Aorta (tissue), 5 donors: ENCODE measurements at regions not wholly inside any gene's neighbourhood (a gene's known extent, or its start where the extent isn't known, plus 50 kb on each side); places are given as distances from the start of the nearest gene placed in this dataset.
"Not testable (repeated sequence)": the region's sequence is repeated elsewhere in the genome, so short reads cannot be mapped to it uniquely, and the experiment has no call there.

ENCODE experiments used
- ATAC-seq: fragments of 200-7000 bp; cut with Tn5 transposase; one replicate; pipeline ENCODE4 v1.9.1; 2022; ENCODE audit warnings: moderate library complexity; ENCODE audit not compliant: low FRiP score
- DNase-seq, 2 donors: peaks; one replicate each; pipeline ENCODE4 v3.0.0-alpha.2; 2020
- H3K27ac ChIP-seq, 2 donors: one replicate each; pipeline ENCODE4 v1.5.1; 2013; ENCODE audit warnings: low read length in 2 of 2, mild to moderate bottlenecking in 2 of 2, moderate library complexity in 2 of 2, control low read depth in 1 of 2, inconsistent platforms in 1 of 2, low read depth in 1 of 2
- H3K27me3 ChIP-seq, 2 donors: one replicate each; pipeline ENCODE4 v1.6.1; 2013; ENCODE audit warnings: control low read depth in 1 of 2, low read length in 1 of 2, mild to moderate bottlenecking in 1 of 2, moderate library complexity in 1 of 2; ENCODE audit not compliant: insufficient read depth in 2 of 2, control insufficient read depth in 1 of 2
- H3K36me3 ChIP-seq, 2 donors: one replicate each; pipeline ENCODE4 v1.6.1; 2013; ENCODE audit warnings: control low read depth in 1 of 2, low read length in 1 of 2, mild to moderate bottlenecking in 1 of 2; ENCODE audit not compliant: insufficient read depth in 2 of 2, control insufficient read depth in 1 of 2
- H3K4me1 ChIP-seq, 2 donors: one replicate each; pipeline ENCODE4 v1.6.1; 2013; ENCODE audit warnings: low read length in 2 of 2, control low read depth in 1 of 2, mild to moderate bottlenecking in 1 of 2, moderate library complexity in 1 of 2; ENCODE audit not compliant: insufficient read depth in 2 of 2, control insufficient read depth in 1 of 2
- H3K4me3 ChIP-seq, 2 donors: one replicate each; pipeline ENCODE4 v1.5.1; 2013; ENCODE audit warnings: low read length in 2 of 2, control low read depth in 1 of 2, mild to moderate bottlenecking in 1 of 2
- H3K9me3 ChIP-seq: one replicate; pipeline ENCODE4 v1.6.1; 2013; ENCODE audit warnings: mild to moderate bottlenecking, low read length; ENCODE audit not compliant: control insufficient read depth
- WGBS, 2 donors: extraction: QIAGEN DNeasy Blood & Tissue Kit; methylation state at CpG; one replicate each; pipeline ENCODE4 v1.1.7; 2013; 5-methylcytosine and 5-hydroxymethylcytosine counted together
- intact Hi-C, 2 donors: fragments of 100-400 bp; cut with DNase I; formaldehyde crosslinking; loops; one replicate each; pipeline versions ENCODE4 v1.14.2 to v1.15.0; 2022
- donor health status: healthy with polysubstance abuse.
- donor health status: Bipolar disorder and iron deficiency.
- donor health status: DM: no; HTN: no; CAD: no.
- donor health status: DM: no; HTN: no; CAD: no.
- donor health status: DM: yes; HTN: yes; CAD: no.

GRCh38 chr20:56702931-56703840, 74.1 kb downstream of the TFAP2C start:
- intact Hi-C loops = no loop called here
- DNase-seq = no peak
- no peak overlapping the region for H3K4me3 ChIP-seq
- no peak overlapping the region for H3K27ac ChIP-seq
- H3K4me1 ChIP-seq = no peaks in the 10 kb centered on the region
- H3K9me3 ChIP-seq = no peaks in the 10 kb centered on the region
- 81 to 85% methylated on average over 21 of the region's 21 CpGs for WGBS, 2 donors
- no peaks in the 10 kb centered on the region for H3K27me3 ChIP-seq
- no peak for ATAC-seq
- no peaks in the 10 kb centered on the region for H3K36me3 ChIP-seq

GRCh38 chr20:56706867-56707360, 77.8 kb downstream of the TFAP2C start:
- Histone ChIP-seq H3K4me1 (no peaks in the 10 kb centered on the region), H3K36me3 (no peaks in the 10 kb centered on the region), H3K4me3 (no peak overlapping the region), H3K9me3 (no peaks in the 10 kb centered on the region), H3K27me3 (no peaks in the 10 kb centered on the region), H3K27ac (no peak overlapping the region)
- intact Hi-C loops = no loop called here
- WGBS, 2 donors = 66 to 73% methylated on average over 6 of the region's 6 CpGs
- no peak for DNase-seq
- no peak for ATAC-seq

GRCh38 chr20:56708991-56709390, 79.9 kb downstream of the TFAP2C start:
- ATAC-seq = no peak
- intact Hi-C loops = no loop called here
- no peaks in the 10 kb centered on the region for H3K36me3 ChIP-seq
- no peaks in the 10 kb centered on the region for H3K27me3 ChIP-seq
- 31 to 46% methylated on average over 14 of the region's 14 CpGs for WGBS, 2 donors
- H3K9me3 ChIP-seq = peaks cover 1% of the 10 kb centered on the region
- no peak overlapping the region for H3K4me3 ChIP-seq
- no peaks in the 10 kb centered on the region for H3K4me1 ChIP-seq
- DNase-seq = no peak
- H3K27ac ChIP-seq = no peak overlapping the region

- H3K9me3 ChIP-seq = peaks cover 1% of the 10 kb centered on the region
- no peaks in the 10 kb centered on the region for H3K27me3 ChIP-seq
- H3K36me3 ChIP-seq = no peaks in the 10 kb centered on the region
- no peak overlapping the region for H3K27ac ChIP-seq
- no peak for ATAC-seq
- intact Hi-C loops = no loop called here
- WGBS, 2 donors = 90 to 91% methylated on average over 11 of the region's 11 CpGs
- no peak for DNase-seq
- H3K4me3 ChIP-seq = no peak overlapping the region
- no peaks in the 10 kb centered on the region for H3K4me1 ChIP-seq
These were observed 81.0 kb downstream of the TFAP2C start for GRCh38 chr20:56710125-56710524.

GRCh38 chr20:56710577-56710976, 81.5 kb downstream of the TFAP2C start:
- H3K4me1 ChIP-seq, H3K4me3 ChIP-seq, intact Hi-C loops, H3K9me3 ChIP-seq, H3K27me3 ChIP-seq, H3K27ac ChIP-seq, ATAC-seq, H3K36me3 ChIP-seq, DNase-seq: not testable (repeated sequence)
- 53 to 62% methylated on average over 2 of the region's 2 CpGs for WGBS, 2 donors

GRCh38 chr20:56711018-56711417, 81.9 kb downstream of the TFAP2C start:
- no peak for DNase-seq
- WGBS, 2 donors = 24 to 30% methylated on average over 6 of the region's 6 CpGs
- Histone ChIP-seq H3K36me3 (no peaks in the 10 kb centered on the region), H3K4me3 (no peak overlapping the region), H3K9me3 (peaks cover 1% of the 10 kb centered on the region), H3K27me3 (no peaks in the 10 kb centered on the region), H3K27ac (no peak overlapping the region), H3K4me1 (no peaks in the 10 kb centered on the region)
- ATAC-seq = no peak
- intact Hi-C loops = no loop called here

- intact Hi-C loops = no loop called here
- Histone ChIP-seq H3K9me3 (peaks cover 1% of the 10 kb centered on the region), H3K27me3 (no peaks in the 10 kb centered on the region), H3K36me3 (no peaks in the 10 kb centered on the region), H3K4me3 (no peak overlapping the region), H3K4me1 (no peaks in the 10 kb centered on the region), H3K27ac (no peak overlapping the region)
- WGBS, 2 donors = 47 to 53% methylated on average over 10 of the region's 10 CpGs
- ATAC-seq (no peak), DNase-seq (no peak)
These were observed 86.2 kb downstream of the TFAP2C start for GRCh38 chr20:56715309-56715708.

GRCh38 chr20:56715902-56716519, 86.9 kb downstream of the TFAP2C start:
- Histone ChIP-seq H3K4me1 (no peaks in the 10 kb centered on the region), H3K4me3 (no peak overlapping the region), H3K27ac (no peak overlapping the region), H3K27me3 (no peaks in the 10 kb centered on the region), H3K36me3 (no peaks in the 10 kb centered on the region), H3K9me3 (peaks cover 1% of the 10 kb centered on the region)
- WGBS, 2 donors = 57 to 59% methylated on average over 3 of the region's 3 CpGs
- ATAC-seq = no peak
- no peak for DNase-seq
- intact Hi-C loops = no loop called here

GRCh38 chr20:56716806-56717205, 87.7 kb downstream of the TFAP2C start:
- ATAC-seq = no peak
- intact Hi-C loops = no loop called here
- WGBS, 2 donors = 74 to 79% methylated on average over 11 of the region's 11 CpGs
- H3K4me3 ChIP-seq = no peak overlapping the region
- no peaks in the 10 kb centered on the region for H3K36me3 ChIP-seq
- peaks cover 1% of the 10 kb centered on the region for H3K9me3 ChIP-seq
- no peak overlapping the region for H3K27ac ChIP-seq
- no peaks in the 10 kb centered on the region for H3K4me1 ChIP-seq
- H3K27me3 ChIP-seq = no peaks in the 10 kb centered on the region
- DNase-seq = no peak
